HEK293 (cell line): ENCODE measurements at regions not wholly inside any gene's neighbourhood (a gene's known extent, or its start where the extent isn't known, plus 50 kb on each side); places are given as distances from the start of the nearest gene placed in this dataset.
"Not testable (repeated sequence)": the region's sequence is repeated elsewhere in the genome, so short reads cannot be mapped to it uniquely, and the experiment has no call there.

Experiments
- CTCF ChIA-PET: fragments of 350-600 bp; formaldehyde crosslinking; extraction: SDS; loops from one replicate; lab custom pipeline; 2021; ENCODE audit warnings: antibody characterized with exemption; lab: Yijun Ruan, JAX
- POLR2A ChIA-PET: fragments of 300-600 bp; formaldehyde crosslinking; extraction: SDS; loops from one replicate; lab custom pipeline; 2020; ENCODE audit warnings: antibody characterized with exemption, inconsistent platforms; lab: Yijun Ruan, JAX
- H3K27ac ChIP-seq: fragments of 200-500 bp; sonication (Bioruptor generic); 2 replicates; pipeline ENCODE4 v1.5.1; 2014; ENCODE audit warnings: low read depth, low read length, control low read depth, inconsistent platforms; ENCODE audit errors: extremely low read depth
- H3K36me3 ChIP-seq, 2 experiments: fragments of 200-500 bp in 1 of 2; sonication (Bioruptor generic) in 1 of 2; 1 replicate in 1 of 2; 2 replicates in 1 of 2; pipeline ENCODE4 v1.5.1; 2014 to 2017; ENCODE audit warnings: inconsistent platforms in 2 of 2, low read length in 2 of 2; ENCODE audit not compliant: control insufficient read depth in 2 of 2, insufficient read depth in 1 of 2
- H3K4me1 ChIP-seq: fragments of 200-500 bp; sonication (Bioruptor generic); 2 replicates; pipeline ENCODE4 v1.5.1; 2014; ENCODE audit warnings: mild to moderate bottlenecking, low read length, inconsistent platforms; ENCODE audit not compliant: control insufficient read depth, insufficient read depth
- H3K4me3 ChIP-seq: 2 replicates; pipeline ENCODE4 v1.5.1; 2011; ENCODE audit warnings: low read depth, mild to moderate bottlenecking, control low read depth, low read length, moderate library complexity
- H3K9me3 ChIP-seq: fragments of 200-500 bp; sonication (Bioruptor generic); 2 replicates; pipeline ENCODE4 v1.5.1; 2014; ENCODE audit warnings: low read depth, low read length, inconsistent platforms; ENCODE audit not compliant: control insufficient read depth, insufficient read depth
- IKZF3 ChIP-seq: fragments of 450-650 bp; IDR thresholded peaks from 2 replicates; pipeline ENCODE4 v1.5.0; 2018; ENCODE audit warnings: missing biosample characterization, mild to moderate bottlenecking, missing genetic modification characterization, moderate library complexity
- OSR2 ChIP-seq: fragments of 450-650 bp; formaldehyde crosslinking; IDR thresholded peaks from 2 replicates; pipeline ENCODE4 v1.5.1; 2016; ENCODE audit warnings: missing biosample characterization, missing genetic modification characterization
- REPIN1 ChIP-seq: fragments of 450-650 bp; formaldehyde crosslinking; IDR thresholded peaks from 2 replicates; pipeline ENCODE4 v1.5.1; 2017; ENCODE audit warnings: missing biosample characterization, missing genetic modification characterization, low read depth
- SETDB1 ChIP-seq: IDR thresholded peaks from one replicate; pipeline ENCODE4 v1.6.1; 2017; ENCODE audit warnings: mild to moderate bottlenecking, low read length, moderate library complexity, mixed read lengths; ENCODE audit not compliant: insufficient read length
- ZBTB1 ChIP-seq: fragments of 450-650 bp; formaldehyde crosslinking; IDR thresholded peaks from 2 replicates; pipeline ENCODE4 v1.5.1; 2016; ENCODE audit warnings: missing biosample characterization, missing genetic modification characterization
- ZFP37 ChIP-seq: fragments of 450-650 bp; formaldehyde crosslinking; IDR thresholded peaks from 2 replicates; pipeline ENCODE4 v1.5.1; 2016; ENCODE audit warnings: missing biosample characterization, missing genetic modification characterization
- ZNF24 ChIP-seq: fragments of 450-650 bp; formaldehyde crosslinking; IDR thresholded peaks from 2 replicates; pipeline ENCODE4 v1.5.1; 2016; ENCODE audit warnings: missing biosample characterization, missing genetic modification characterization
- ZNF416 ChIP-seq: fragments of 450-650 bp; formaldehyde crosslinking; IDR thresholded peaks from 2 replicates; pipeline ENCODE4 v1.5.1; 2016; ENCODE audit warnings: missing biosample characterization, missing genetic modification characterization
- ZNF423 ChIP-seq: fragments of 450-650 bp; formaldehyde crosslinking; IDR thresholded peaks from 2 replicates; pipeline ENCODE4 v1.5.1; 2016; ENCODE audit warnings: missing biosample characterization, missing genetic modification characterization
- ZNF501 ChIP-seq: fragments of 450-650 bp; formaldehyde crosslinking; IDR thresholded peaks from 2 replicates; pipeline ENCODE4 v1.5.1; 2016; ENCODE audit warnings: missing biosample characterization, missing genetic modification characterization
- ZNF610 ChIP-seq: fragments of 450-650 bp; formaldehyde crosslinking; IDR thresholded peaks from 2 replicates; pipeline ENCODE4 v1.5.1; 2016; ENCODE audit warnings: missing biosample characterization, missing genetic modification characterization, borderline replicate concordance
- ZNF707 ChIP-seq: fragments of 450-650 bp; formaldehyde crosslinking; IDR thresholded peaks from 2 replicates; pipeline ENCODE4 v1.5.1; 2016; ENCODE audit warnings: missing biosample characterization, missing genetic modification characterization
- ZNF747 ChIP-seq: fragments of 450-650 bp; formaldehyde crosslinking; IDR thresholded peaks from 2 replicates; pipeline ENCODE4 v1.5.1; 2016; ENCODE audit warnings: missing biosample characterization, missing genetic modification characterization
- ZNF776 ChIP-seq: fragments of 450-650 bp; formaldehyde crosslinking; IDR thresholded peaks from 2 replicates; pipeline ENCODE4 v1.5.0; 2017; ENCODE audit warnings: missing biosample characterization, missing genetic modification characterization, borderline replicate concordance
- ZNF830 ChIP-seq: fragments of 450-650 bp; IDR thresholded peaks from 2 replicates; pipeline ENCODE4 v1.5.0; 2018; ENCODE audit warnings: missing biosample characterization, missing genetic modification characterization, low read depth, mild to moderate bottlenecking, moderate library complexity
- ZNF843 ChIP-seq: fragments of 450-650 bp; formaldehyde crosslinking; IDR thresholded peaks from 2 replicates; pipeline ENCODE4 v1.5.1; 2016; ENCODE audit warnings: missing biosample characterization, missing genetic modification characterization
- ZXDB ChIP-seq: fragments of 450-650 bp; formaldehyde crosslinking; IDR thresholded peaks from 2 replicates; pipeline ENCODE4 v1.5.1; 2016; ENCODE audit warnings: missing biosample characterization, missing genetic modification characterization
- TF ChIP-seq, protein P1 (sequence below): fragments of 450-650 bp; formaldehyde crosslinking; IDR thresholded peaks from 2 replicates; pipeline ENCODE4 v1.5.1; 2017; ENCODE audit warnings: missing biosample characterization, missing genetic modification characterization
- TF ChIP-seq, protein P2 (sequence below): fragments of 450-650 bp; formaldehyde crosslinking; IDR thresholded peaks from 2 replicates; pipeline ENCODE4 v1.5.1; 2016; ENCODE audit warnings: missing biosample characterization, missing genetic modification characterization, low read depth
- TF ChIP-seq, protein P3 (sequence below): fragments of 450-650 bp; formaldehyde crosslinking; IDR thresholded peaks from 2 replicates; pipeline ENCODE4 v1.5.1; 2016; ENCODE audit warnings: missing biosample characterization, missing genetic modification characterization

DNA sequence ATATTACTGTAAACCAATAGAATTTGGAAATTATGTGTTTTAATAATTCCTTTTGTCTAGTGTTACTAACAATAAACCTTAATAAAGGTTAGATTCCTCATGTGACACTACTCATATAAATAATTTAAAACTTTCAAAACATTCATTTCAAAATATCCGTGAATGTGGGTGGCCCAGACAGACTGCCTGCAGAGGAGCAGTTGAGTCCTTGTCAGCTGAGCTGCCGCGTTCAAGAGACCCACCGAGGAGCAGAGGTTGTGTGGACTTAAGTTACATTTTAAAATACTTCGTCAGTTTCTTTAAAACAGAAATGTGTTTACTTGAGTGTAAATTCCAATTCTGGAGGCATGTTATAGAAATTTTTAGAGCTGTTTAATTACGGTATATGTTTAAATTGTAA lies 64.2 kb upstream of the HGFAC start:
- Histone ChIP-seq H3K9me3 (no peaks in the 10 kb centered on the region), H3K4me3 (no peak overlapping the region), H3K36me3 (peaks cover 0 to 7% of the 10 kb centered on the region in 2 experiments; a peak in 1 of 3 replicates), H3K4me1 (no peaks in the 10 kb centered on the region), H3K27ac (no peak overlapping the region)
- ChIA-PET POLR2A (no interaction called here), CTCF (no interaction called here)
- TF ChIP-seq ZNF747 (tag by site-specific recombination), result no peak
- TF ChIP-seq ZNF610, result no peak
- TF ChIP-seq, protein P1, sequence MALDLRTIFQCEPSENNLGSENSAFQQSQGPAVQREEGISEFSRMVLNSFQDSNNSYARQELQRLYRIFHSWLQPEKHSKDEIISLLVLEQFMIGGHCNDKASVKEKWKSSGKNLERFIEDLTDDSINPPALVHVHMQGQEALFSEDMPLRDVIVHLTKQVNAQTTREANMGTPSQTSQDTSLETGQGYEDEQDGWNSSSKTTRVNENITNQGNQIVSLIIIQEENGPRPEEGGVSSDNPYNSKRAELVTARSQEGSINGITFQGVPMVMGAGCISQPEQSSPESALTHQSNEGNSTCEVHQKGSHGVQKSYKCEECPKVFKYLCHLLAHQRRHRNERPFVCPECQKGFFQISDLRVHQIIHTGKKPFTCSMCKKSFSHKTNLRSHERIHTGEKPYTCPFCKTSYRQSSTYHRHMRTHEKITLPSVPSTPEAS (tag by site-specific recombination), result no peak
- no peak for TF ChIP-seq ZNF830 (tag by site-specific recombination)
- no peak for TF ChIP-seq ZNF843 (tag by site-specific recombination)
- TF ChIP-seq ZXDB, result no peak
- TF ChIP-seq OSR2 (tag by site-specific recombination), result no peak
- no peak for TF ChIP-seq IKZF3 (tag by site-specific recombination)
- TF ChIP-seq, protein P2, sequence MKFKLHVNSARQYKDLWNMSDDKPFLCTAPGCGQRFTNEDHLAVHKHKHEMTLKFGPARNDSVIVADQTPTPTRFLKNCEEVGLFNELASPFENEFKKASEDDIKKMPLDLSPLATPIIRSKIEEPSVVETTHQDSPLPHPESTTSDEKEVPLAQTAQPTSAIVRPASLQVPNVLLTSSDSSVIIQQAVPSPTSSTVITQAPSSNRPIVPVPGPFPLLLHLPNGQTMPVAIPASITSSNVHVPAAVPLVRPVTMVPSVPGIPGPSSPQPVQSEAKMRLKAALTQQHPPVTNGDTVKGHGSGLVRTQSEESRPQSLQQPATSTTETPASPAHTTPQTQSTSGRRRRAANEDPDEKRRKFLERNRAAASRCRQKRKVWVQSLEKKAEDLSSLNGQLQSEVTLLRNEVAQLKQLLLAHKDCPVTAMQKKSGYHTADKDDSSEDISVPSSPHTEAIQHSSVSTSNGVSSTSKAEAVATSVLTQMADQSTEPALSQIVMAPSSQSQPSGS (tag by site-specific recombination), result no peak
- TF ChIP-seq ZBTB1 (tag by site-specific recombination), result no peak
- TF ChIP-seq SETDB1, result no peak
- TF ChIP-seq REPIN1 (tag by site-specific recombination), result no peak
- TF ChIP-seq ZNF501, result no peak
- TF ChIP-seq ZNF24, result no peak
- no peak for TF ChIP-seq ZNF776
- no peak for TF ChIP-seq ZNF423 (tag by site-specific recombination)
- no peak for TF ChIP-seq ZNF416 (tag by site-specific recombination)
- no peak for TF ChIP-seq ZFP37

DNA sequence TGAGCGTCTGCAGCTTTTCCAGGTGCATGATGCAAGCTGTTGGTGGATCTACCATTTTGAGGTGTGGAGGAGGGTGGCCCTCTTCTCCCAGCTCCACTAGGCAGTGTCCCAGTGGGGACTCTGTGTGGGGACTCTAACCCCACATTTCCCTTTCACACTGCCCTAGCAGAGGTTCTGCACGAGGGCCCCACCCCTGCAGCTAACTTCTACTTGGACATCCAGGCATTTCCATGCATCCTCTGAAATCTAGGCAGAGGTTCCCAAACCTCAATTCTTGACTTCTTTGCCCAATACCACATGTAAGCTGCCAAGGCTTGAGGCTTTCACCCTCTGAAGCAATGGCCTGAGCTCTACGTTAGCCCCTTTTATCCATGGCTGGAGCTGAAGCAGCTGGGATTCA lies 61.4 kb upstream of the HGFAC start:
- CTCF ChIA-PET, H3K9me3 ChIP-seq, POLR2A ChIA-PET, H3K36me3 ChIP-seq, H3K4me3 ChIP-seq, H3K4me1 ChIP-seq, H3K27ac ChIP-seq: not testable (repeated sequence)
- TF ChIP-seq, protein P3, sequence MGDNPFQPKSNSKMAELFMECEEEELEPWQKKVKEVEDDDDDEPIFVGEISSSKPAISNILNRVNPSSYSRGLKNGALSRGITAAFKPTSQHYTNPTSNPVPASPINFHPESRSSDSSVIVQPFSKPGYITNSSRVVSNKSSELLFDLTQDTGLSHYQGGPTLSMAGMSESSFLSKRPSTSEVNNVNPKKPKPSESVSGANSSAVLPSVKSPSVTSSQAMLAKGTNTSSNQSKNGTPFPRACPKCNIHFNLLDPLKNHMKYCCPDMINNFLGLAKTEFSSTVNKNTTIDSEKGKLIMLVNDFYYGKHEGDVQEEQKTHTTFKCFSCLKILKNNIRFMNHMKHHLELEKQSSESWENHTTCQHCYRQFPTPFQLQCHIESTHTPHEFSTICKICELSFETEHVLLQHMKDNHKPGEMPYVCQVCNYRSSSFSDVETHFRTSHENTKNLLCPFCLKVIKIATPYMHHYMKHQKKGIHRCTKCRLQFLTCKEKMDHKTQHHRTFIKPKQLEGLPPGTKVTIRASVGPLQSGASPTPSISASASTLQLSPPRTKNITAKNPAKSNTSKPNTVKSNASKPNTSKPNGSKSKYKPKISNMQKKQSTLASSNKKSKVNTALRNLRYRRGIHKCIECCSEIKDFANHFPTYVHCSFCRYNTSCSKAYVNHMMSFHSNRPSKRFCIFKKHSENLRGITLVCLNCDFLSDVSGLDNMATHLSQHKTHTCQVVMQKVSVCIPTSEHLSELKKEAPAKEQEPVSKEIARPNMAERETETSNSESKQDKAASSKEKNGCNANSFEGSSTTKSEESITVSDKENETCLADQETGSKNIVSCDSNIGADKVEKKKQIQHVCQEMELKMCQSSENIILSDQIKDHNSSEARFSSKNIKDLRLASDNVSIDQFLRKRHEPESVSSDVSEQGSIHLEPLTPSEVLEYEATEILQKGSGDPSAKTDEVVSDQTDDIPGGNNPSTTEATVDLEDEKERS (tag by site-specific recombination), result peak; percentile 74; the same call in 1 of the 2 replicates
- peak; percentile 82 for TF ChIP-seq SETDB1

DNA sequence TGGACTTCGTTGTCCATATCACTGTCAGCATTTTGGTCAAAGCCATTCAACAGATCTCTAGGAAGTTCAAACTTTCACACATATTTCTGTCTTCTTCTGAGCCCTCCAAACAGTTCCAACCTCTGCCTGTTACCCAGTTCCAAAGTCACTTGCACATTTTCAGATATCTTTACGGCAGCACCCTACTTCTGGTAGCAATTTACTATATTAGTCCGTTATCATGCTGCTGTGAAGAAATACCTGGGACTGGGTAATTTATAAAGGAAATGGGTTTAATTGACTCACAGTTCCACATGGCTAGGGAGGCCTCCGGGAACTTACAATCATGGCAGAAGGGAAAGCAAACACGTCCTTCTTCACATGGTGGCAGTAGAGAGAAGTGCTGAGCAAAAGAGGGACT lies 60.6 kb upstream of the HGFAC start:
- H3K9me3 ChIP-seq, H3K36me3 ChIP-seq, POLR2A ChIA-PET, H3K4me1 ChIP-seq, H3K27ac ChIP-seq, CTCF ChIA-PET, H3K4me3 ChIP-seq: not testable (repeated sequence)
- peak; percentile 63; the same call in 1 of the 2 replicates for TF ChIP-seq ZNF707 (tag by site-specific recombination)
